Stimulated activated CD4-positive, alpha-beta T cell treated with anti-CD3 and anti-CD28 coated beads, TNF-alpha, amount 100 ng/mL, for 24 hours (primary cell): ENCODE measurements at regions not wholly inside any gene's neighbourhood (a gene's known extent, or its start where the extent isn't known, plus 50 kb on each side); places are given as distances from the start of the nearest gene placed in this dataset.

ENCODE experiments used
- DNase-seq, 3 experiments: peaks; one replicate each; pipeline ENCODE4 v3.0.0-alpha.2; 2020; ENCODE audit warnings: low read depth in 3 of 3

GRCh38 chr7:41294556-41295454, 408.1 kb downstream of the INHBA start:
- DNase-seq = no peak

GRCh38 chr7:41292487-41292886, 410.4 kb downstream of the INHBA start:
- no peak for DNase-seq

DNA sequence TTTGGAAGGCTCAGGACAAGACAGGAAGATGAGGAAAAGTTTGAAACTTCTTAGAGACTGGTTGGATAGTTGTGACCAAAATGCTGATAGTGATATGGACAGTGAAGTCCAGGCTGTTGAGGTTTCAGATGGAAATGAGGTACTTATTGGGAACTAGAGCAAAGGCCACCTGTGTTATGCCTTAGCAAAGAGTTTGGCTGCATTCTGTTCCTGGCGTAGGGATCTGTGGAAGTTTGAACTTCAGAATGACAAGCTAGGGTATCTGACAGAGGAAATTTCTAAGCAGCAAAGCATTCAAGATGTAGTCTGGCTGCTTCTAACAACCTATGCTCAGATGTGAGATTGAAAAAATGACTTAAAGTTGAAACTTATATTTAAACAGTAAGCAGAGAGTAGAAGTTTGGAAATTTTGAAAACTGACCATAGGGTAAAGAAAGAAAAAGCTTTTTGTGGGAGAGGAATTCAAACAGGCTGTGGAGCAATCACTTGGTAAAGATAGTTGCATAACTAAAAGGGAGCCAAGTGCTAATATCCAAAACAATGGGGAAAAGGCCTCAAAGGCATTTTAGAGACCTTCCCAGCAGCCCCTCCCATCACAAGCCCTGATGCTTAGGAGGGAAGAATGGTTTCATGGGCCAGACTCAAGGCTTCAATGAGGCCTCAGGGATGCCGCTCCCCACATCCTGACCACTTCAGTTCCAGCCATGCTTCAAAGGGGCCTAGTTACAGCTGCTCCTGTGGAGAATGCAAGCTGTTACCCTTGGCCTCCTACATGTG, 415.1 kb downstream of the INHBA start:
- DNase-seq = no peak

GRCh38 chr7:41280491-41280890, 422.4 kb downstream of the INHBA start:
- no peak for DNase-seq

DNA sequence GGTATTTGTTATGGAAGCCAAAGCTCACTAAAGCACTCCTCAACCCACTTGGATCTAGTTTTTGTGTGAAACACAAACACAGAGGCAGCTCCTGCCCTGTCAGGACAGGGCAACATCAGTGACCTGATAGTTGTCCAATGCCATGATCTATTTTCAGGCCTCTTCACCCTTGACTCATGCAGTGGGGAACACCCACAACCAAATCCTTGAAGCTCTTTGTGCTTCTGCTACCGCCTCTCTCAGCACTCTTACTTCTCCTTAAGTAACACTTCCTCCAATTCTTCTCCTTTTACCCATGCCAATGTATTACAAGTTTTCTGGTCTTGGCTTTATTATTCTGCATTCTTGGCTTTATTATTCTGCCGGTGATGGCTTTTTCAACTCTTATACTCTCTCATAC, 425.3 kb downstream of the INHBA start:
- no peak for DNase-seq

GRCh38 chr7:41275255-41275654, 427.6 kb downstream of the INHBA start:
- DNase-seq = no peak

GRCh38 chr7:41274179-41274578, 428.7 kb downstream of the INHBA start:
- no peak for DNase-seq

- no peak for DNase-seq
Observed at GRCh38 chr7:41272664-41273063, 430.2 kb downstream of the INHBA start.

DNA sequence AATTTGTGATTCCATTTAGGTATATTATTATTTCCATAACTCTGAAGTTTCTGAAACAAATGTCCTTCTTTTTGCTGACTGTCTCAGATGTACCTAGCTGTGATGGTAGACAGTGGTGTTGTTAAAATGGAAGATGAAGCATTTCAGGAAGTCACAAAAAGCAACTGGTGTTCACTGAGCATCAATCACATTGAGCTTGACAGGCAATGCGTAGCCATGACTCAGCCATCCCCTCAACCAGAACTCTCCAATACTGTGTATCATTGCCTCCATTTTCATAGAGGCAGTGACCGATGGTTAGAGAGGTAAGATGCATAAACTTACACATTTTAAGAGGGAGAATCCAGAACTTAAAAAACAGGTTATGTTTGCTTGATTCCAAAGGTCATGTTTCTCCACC, 434.0 kb downstream of the INHBA start:
- DNase-seq = no peak

DNA sequence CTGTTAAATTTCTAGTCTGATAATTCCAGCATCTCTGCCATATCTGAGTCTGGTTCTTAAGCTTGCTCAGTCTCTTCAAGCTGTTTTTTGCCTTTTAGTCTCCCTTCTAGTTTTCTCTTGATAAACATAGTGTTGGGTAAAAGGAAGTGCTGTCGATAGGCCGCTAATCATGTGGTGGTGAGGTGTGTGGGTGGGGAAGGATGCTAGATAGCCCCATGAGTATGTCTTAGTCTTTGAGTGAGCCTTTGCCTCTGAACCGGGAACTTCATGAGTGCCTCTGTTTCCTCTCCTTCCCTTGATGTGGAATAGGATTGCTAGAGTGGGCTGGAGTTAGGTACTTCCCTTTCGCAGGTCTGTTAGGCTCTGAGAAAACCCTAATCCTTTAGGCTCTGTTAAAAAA, 441.8 kb downstream of the INHBA start:
- no peak for DNase-seq

DNA sequence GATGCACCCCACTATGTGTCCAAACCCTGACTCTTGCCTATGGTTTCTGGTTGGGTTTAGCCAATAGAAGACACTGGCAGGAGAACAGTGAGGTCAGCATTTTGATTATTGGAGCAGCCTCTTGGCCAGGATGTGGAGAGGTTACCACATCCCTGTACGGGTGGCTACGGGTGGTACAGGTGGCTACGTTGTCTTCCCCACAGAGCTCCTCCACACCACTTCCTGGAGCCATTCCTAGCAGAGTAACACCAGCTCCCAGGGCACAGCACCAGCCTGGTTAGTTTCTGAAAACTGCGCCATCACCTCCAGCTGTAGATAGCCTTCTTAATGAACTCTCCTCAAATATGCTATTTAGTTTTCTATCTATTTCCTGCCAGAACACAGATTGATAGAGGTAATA, 445.2 kb downstream of the INHBA start:
- no peak for DNase-seq

DNA sequence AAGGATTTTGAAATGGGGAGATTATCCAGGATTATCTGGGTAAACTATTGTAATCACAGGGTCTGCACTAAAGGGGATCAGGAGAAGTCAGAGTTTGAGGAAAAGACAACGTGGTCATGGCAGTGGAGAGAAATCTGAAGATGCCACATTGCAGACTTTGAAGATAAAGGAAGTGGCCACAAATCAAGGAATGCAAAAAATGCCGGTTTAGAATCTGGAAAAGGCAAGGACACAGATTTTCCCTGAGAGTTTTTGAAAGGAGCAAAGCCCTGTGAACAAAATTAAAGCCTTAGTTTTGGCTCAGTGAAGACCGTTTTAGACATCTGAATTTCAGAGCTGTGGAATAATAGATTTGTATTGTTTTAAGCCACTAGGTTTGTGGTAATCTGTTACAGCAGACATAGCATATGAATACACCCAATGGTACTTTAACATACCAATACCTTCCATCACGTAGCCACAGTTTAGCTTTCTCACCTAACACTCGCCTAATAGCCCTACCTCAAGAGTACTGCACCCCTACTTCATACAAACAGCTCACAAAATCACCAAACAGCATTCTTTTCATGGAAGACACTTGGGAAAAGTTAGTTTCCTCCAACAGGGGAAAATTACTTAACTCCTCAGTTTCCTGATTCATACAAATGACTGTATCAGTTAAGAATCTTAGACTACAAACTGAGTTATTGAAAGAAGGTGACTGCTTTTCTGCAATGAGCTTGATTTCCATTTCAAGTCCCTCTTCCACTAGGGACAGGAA, 446.5 kb downstream of the INHBA start:
- no peak for DNase-seq

DNA sequence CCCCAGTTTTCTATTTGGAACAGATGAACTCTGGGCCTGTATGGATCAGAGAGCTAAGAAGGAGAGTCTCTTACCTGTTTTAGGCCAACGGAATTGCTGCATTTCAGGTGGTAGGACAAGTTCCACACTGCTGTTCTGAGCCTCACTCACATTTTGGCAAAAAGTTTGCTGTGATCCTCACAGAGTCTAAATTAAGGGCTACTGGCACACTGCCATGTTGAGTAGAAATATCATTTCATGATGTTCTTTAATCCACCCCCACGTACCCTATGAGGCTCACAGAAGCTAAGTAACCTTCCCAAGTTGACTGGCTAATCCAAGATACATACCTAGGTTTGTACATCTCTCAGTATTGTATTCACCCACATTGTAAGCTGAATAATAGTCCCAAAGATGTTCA, 447.2 kb downstream of the INHBA start:
- DNase-seq = no peak

DNA sequence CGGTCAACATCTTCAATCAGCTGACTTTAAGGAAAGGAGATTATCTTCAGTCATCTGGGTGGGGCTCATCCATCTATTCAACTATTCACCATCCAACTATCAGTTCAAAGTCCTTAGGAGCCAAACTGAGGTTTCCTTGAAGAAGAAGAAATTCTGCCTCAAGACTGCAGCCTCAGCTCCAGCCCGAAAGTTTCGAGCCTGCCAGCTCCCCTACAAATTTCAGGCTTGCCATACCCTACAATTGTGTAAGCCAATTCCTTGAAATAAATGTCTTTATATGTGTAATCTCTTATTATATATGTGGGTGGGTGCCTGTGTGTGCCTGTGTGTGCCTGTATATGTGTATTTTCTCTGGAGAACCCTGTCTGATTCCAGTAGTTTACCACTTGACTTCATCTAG, 447.8 kb downstream of the INHBA start:
- DNase-seq = no peak

DNA sequence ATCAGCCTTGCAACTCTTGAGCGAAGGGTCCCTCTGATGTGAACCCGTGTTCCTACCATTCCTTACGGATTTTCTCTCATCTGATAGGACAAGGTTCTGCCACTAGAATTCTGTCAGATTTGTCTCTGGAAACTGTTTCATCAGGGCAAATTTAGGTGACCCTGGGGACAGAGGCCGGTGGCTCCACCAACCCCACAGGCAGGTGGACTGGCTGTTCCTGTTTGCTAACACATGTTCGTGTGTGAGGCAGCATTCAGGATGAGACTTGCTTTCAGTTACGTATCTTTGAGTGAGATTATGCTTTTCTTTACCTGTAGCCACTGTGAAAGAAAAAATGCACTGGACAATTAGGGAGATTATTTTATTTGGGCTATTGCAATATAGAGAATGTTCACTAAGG, 449.9 kb downstream of the INHBA start:
- no peak for DNase-seq

DNA sequence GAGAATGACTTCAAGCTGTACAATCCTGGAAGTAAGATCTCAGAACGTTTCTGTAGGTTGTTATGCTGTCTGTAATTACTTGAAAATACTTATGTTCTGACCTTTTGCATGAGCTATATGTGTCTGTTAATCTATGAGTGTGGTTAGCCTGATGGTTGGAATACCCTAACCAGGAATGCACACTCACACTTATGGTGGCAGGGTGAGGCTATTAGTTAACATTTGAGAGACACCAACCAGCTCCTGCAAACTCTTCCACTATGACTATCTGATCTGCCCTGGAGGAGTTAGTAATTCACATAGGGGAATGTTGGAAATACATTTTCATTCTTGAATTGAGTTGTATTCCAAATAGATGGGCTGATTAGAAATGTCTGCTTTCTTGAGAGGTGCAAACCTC, 450.3 kb downstream of the INHBA start:
- no peak for DNase-seq

- DNase-seq = no peak
Observed at GRCh38 chr7:41247143-41247865, 455.6 kb downstream of the INHBA start.

GRCh38 chr7:41245916-41246315, 457.0 kb downstream of the INHBA start:
- DNase-seq = no peak

GRCh38 chr7:41244246-41244645, 458.6 kb downstream of the INHBA start:
- DNase-seq = no peak

DNA sequence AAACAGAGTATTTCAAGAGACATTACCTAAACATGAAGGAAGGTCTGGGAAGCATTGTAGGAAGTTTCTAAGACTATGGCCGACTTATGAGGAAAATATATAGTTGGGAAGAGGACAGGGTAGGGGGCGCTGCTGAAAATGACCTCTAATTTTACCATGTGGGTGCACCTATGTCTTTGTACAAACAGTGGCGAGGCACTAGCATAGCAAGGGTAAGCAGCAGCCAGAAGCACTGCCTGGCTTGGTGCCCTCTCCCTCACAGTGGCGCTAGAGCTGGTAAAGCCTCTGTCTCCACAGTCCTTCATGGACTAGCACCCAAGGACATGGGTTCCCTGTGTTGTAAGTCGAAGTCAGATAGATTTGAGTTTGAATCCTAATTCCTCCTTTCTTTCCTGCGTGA, 461.2 kb downstream of the INHBA start:
- no peak for DNase-seq

- no peak for DNase-seq
Observed at GRCh38 chr7:41239596-41239995, 463.3 kb downstream of the INHBA start.

DNA sequence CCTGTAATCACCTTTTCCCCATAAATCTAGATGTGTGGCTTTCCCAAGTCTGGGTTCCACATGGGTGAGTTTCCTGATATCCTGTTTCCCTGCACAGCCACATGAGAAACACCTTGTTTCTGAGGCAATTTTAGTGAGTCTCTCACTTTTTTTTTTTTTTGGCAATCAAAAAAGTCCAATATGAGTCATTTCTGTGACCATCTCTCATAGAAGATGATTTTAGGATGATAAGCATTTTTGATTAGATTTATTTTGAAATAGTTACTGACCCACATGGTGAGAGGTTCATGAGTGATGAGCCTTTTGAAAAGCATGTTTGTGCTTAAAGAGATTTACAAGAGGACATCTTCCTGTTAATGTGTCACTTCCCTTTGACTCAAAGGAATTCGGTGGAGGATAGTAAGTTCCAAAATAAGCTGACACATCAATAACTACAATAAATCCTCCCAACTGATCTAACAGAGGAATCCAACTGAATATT, 464.0 kb downstream of the INHBA start:
- DNase-seq = no peak
